ENCODE measurements at regions not wholly inside any gene's neighbourhood (a gene's known extent, or its start where the extent isn't known, plus 50 kb on each side); places are given as distances from the start of the nearest gene placed in this dataset.

DNA sequence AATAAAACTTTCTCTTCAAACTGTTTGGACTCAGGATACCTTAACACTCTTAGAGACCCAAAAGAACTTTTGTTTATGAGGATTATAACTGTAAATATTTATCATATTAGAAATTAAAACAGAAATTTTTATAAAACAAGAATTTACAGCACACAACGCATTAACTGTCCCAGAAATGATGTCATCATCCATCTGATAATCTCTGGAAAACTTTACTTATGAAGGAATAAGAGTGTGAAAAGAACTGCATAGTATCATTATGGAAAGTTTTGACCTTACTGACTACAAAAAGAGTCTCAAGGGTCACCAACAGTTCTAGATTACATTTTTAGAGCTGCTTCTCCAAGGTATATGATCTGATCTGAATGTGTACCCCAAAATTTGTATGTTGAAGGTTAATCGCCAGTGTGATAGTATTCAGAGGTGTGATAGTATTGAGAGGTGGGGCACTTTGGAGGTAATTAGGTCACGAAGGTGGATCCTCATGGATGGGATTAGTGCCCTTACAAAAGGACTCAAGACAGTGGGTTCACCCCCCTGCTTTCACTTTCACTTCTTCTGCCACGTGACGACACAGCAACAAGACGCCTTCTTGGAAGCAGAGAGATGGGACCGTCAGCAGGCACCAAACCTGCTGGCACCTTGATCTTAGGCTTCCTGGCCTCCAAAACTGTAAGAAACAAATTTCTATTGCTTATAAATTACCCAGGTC is 95.7 kb upstream of the NR5A2 start:
- TF ChIP-seq ZNF565 (CRISPR knock-in tag; conservative IDR thresholded peaks at IDR 0.05; ENCODE audit: low read depth) (no peak), TOX (CRISPR knock-in tag; IDR thresholded peaks at IDR 0.05; ENCODE audit: borderline replicate concordance) (no peak), RARB (CRISPR knock-in tag; IDR thresholded peaks at IDR 0.05) (no peak), SNAI2 (CRISPR knock-in tag; IDR thresholded peaks at IDR 0.05) (no peak), ZFP30 (CRISPR knock-in tag; IDR thresholded peaks at IDR 0.05) (no peak), OSR1 (CRISPR knock-in tag; IDR thresholded peaks at IDR 0.05) (no peak), ZNF70 (CRISPR knock-in tag; IDR thresholded peaks at IDR 0.05) (no peak), ZC3H10 (CRISPR knock-in tag; IDR thresholded peaks at IDR 0.05) (no peak), PPARA (CRISPR knock-in tag; IDR thresholded peaks at IDR 0.05; ENCODE audit: borderline replicate concordance) (no peak), POU6F1 (CRISPR knock-in tag; IDR thresholded peaks at IDR 0.05; ENCODE audit: borderline replicate concordance, low read depth) (no peak), BACH2 (CRISPR knock-in tag; IDR thresholded peaks at IDR 0.05; ENCODE audit: borderline replicate concordance) (no peak), ZNF8 (CRISPR knock-in tag; IDR thresholded peaks at IDR 0.05) (no peak), TCF4 (CRISPR knock-in tag; IDR thresholded peaks at IDR 0.05; ENCODE audit: borderline replicate concordance) (no peak), GLIS3 (CRISPR knock-in tag; IDR thresholded peaks at IDR 0.05) (no peak), CSDC2 (CRISPR knock-in tag; IDR thresholded peaks at IDR 0.05) (no peak), TSHZ2 (CRISPR knock-in tag; IDR thresholded peaks at IDR 0.05) (no peak), ESRRG (CRISPR knock-in tag; IDR thresholded peaks at IDR 0.05) (no peak), CREB5 (CRISPR knock-in tag; IDR thresholded peaks at IDR 0.05; ENCODE audit: low read depth) (no peak)
- TF ChIP-seq, protein P1, sequence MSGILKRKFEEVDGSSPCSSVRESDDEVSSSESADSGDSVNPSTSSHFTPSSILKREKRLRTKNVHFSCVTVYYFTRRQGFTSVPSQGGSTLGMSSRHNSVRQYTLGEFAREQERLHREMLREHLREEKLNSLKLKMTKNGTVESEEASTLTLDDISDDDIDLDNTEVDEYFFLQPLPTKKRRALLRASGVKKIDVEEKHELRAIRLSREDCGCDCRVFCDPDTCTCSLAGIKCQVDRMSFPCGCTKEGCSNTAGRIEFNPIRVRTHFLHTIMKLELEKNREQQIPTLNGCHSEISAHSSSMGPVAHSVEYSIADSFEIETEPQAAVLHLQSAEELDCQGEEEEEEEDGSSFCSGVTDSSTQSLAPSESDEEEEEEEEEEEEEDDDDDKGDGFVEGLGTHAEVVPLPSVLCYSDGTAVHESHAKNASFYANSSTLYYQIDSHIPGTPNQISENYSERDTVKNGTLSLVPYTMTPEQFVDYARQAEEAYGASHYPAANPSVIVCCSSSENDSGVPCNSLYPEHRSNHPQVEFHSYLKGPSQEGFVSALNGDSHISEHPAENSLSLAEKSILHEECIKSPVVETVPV (CRISPR knock-in tag; IDR thresholded peaks at IDR 0.05): no peak
- TF ChIP-seq, protein P2, sequence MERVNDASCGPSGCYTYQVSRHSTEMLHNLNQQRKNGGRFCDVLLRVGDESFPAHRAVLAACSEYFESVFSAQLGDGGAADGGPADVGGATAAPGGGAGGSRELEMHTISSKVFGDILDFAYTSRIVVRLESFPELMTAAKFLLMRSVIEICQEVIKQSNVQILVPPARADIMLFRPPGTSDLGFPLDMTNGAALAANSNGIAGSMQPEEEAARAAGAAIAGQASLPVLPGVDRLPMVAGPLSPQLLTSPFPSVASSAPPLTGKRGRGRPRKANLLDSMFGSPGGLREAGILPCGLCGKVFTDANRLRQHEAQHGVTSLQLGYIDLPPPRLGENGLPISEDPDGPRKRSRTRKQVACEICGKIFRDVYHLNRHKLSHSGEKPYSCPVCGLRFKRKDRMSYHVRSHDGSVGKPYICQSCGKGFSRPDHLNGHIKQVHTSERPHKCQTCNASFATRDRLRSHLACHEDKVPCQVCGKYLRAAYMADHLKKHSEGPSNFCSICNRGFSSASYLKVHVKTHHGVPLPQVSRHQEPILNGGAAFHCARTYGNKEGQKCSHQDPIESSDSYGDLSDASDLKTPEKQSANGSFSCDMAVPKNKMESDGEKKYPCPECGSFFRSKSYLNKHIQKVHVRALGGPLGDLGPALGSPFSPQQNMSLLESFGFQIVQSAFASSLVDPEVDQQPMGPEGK (CRISPR knock-in tag; IDR thresholded peaks at IDR 0.05; ENCODE audit: borderline replicate concordance): no peak

GRCh38 chr1:199932462-199932861 is 95.0 kb upstream of the NR5A2 start:
- ATAC-seq: no peak
- TF ChIP-seq TCF4 (CRISPR knock-in tag; IDR thresholded peaks at IDR 0.05; ENCODE audit: borderline replicate concordance) (no peak), ZNF565 (CRISPR knock-in tag; conservative IDR thresholded peaks at IDR 0.05; ENCODE audit: low read depth) (no peak), ZNF70 (CRISPR knock-in tag; IDR thresholded peaks at IDR 0.05) (no peak), OSR1 (CRISPR knock-in tag; IDR thresholded peaks at IDR 0.05) (no peak), SNAI2 (CRISPR knock-in tag; IDR thresholded peaks at IDR 0.05) (no peak), ESRRG (CRISPR knock-in tag; IDR thresholded peaks at IDR 0.05) (no peak), BACH2 (CRISPR knock-in tag; IDR thresholded peaks at IDR 0.05; ENCODE audit: borderline replicate concordance) (no peak), ZNF8 (CRISPR knock-in tag; IDR thresholded peaks at IDR 0.05) (no peak), POU6F1 (CRISPR knock-in tag; IDR thresholded peaks at IDR 0.05; ENCODE audit: borderline replicate concordance, low read depth) (no peak), CREB5 (CRISPR knock-in tag; IDR thresholded peaks at IDR 0.05; ENCODE audit: low read depth) (no peak), ISL1 (CRISPR knock-in tag; IDR thresholded peaks at IDR 0.05) (no peak)
- TF ChIP-seq, protein P1 (CRISPR knock-in tag; IDR thresholded peaks at IDR 0.05): no peak

More for the DNA sequence above, 95.7 kb upstream of the NR5A2 start:
- no peak for ATAC-seq
